A549 (cell line): ENCODE measurements at regions not wholly inside any gene's neighbourhood (a gene's known extent, or its start where the extent isn't known, plus 50 kb on each side); places are given as distances from the start of the nearest gene placed in this dataset.

Experiments
- ATAC-seq, 2 experiments: fragments of 200-7000 bp in 1 of 2; fragments of >200 bp in 1 of 2; cut with Nextera tagmentation in 1 of 2; cut with Tn5 transposase in 1 of 2; 3 replicates each; pipeline versions ENCODE4 v1.8.0 to v1.9.1; 2018 to 2020; ENCODE audit warnings: mild to moderate bottlenecking in 1 of 2, moderate library complexity in 1 of 2
- CTCF ChIA-PET: fragments of 300-600 bp; sonication (Branson Sonifier 250); formaldehyde crosslinking; extraction: SDS; loops from one replicate; lab custom pipeline; 2021; ENCODE audit warnings: antibody characterized with exemption, inconsistent platforms; lab: Yijun Ruan, JAX
- POLR2A ChIA-PET: fragments of 350-600 bp; formaldehyde crosslinking; extraction: SDS; loops from one replicate; lab custom pipeline; 2021; ENCODE audit warnings: antibody characterized with exemption, inconsistent platforms; lab: Yijun Ruan, JAX
- DNase-seq, 2 experiments: peaks; one replicate each; pipeline versions ENCODE4 v3.0.0 to v3.0.0-alpha.2; 2011 to 2016; ENCODE audit warnings: low read depth in 1 of 2, low spot score in 1 of 2
- FAIRE-seq: peaks from 2 replicates; lab custom pipeline; 2011; peaks lifted over from hg19 to GRCh38; lab: Jason Lieb, UNC
- H3K27ac ChIP-seq, 2 experiments: fragments of >200 bp; sonication (Bioruptor Twin); formaldehyde crosslinking; 3 replicates each; pipeline ENCODE4 v1.5.1; 2016 to 2017
- H3K4me1 ChIP-seq: fragments of >200 bp; sonication (Bioruptor Twin); formaldehyde crosslinking; 3 replicates; pipeline ENCODE4 v1.6.1; 2016
- H3K4me2 ChIP-seq: fragments of >200 bp; sonication (Bioruptor Twin); formaldehyde crosslinking; 3 replicates; pipeline ENCODE4 v1.6.1; 2016
- H3K4me3 ChIP-seq: fragments of >200 bp; sonication (Bioruptor Twin); formaldehyde crosslinking; 3 replicates; pipeline ENCODE4 v1.5.1; 2016
- H3K9me3 ChIP-seq: fragments of >200 bp; sonication (Bioruptor Twin); formaldehyde crosslinking; 3 replicates; pipeline ENCODE4 v1.6.1; 2016
- CHD2 ChIP-seq: fragments of 150-350 bp; IDR thresholded peaks from 2 replicates; pipeline ENCODE4 v1.6.1; 2014; ENCODE audit warnings: low read length; ENCODE audit not compliant: partially characterized antibody
- HMGXB4 ChIP-seq: fragments of 250-450 bp; sonication (Bioruptor Pico); IDR thresholded peaks from 2 replicates; pipeline ENCODE4 v1.5.0; 2021; ENCODE audit warnings: mild to moderate bottlenecking, moderate library complexity, borderline replicate concordance
- JUN ChIP-seq, 2 experiments: fragments of >200 bp; sonication (Bioruptor Twin); formaldehyde crosslinking; IDR thresholded peaks; 2 replicates in 1 of 2; 3 replicates in 1 of 2; pipeline ENCODE4 v1.6.1; 2016 to 2017
- KDM5A ChIP-seq: fragments of 200-600 bp; sonication (generic); IDR thresholded peaks from 2 replicates; pipeline ENCODE4 v1.6.1; 2016; ENCODE audit warnings: antibody characterized with exemption, mild to moderate bottlenecking
- MAFK ChIP-seq: fragments of 450-650 bp; IDR thresholded peaks from 2 replicates; pipeline ENCODE4 v1.6.1; 2014; ENCODE audit not compliant: partially characterized antibody
- PHF8 ChIP-seq: fragments of 200-600 bp; sonication (generic); IDR thresholded peaks from 2 replicates; pipeline ENCODE4 v1.6.1; 2016; ENCODE audit warnings: low read depth, mild to moderate bottlenecking, antibody characterized with exemption, moderate library complexity, borderline replicate concordance
- REST ChIP-seq: fragments of 200-600 bp; sonication (generic); IDR thresholded peaks from 2 replicates; pipeline ENCODE4 v1.6.1; 2016; ENCODE audit warnings: antibody characterized with exemption, mild to moderate bottlenecking, moderate library complexity
- RNF2 ChIP-seq: fragments of 200-600 bp; sonication (generic); IDR thresholded peaks from 2 replicates; pipeline ENCODE4 v1.6.1; 2016; ENCODE audit warnings: low read depth, mild to moderate bottlenecking, antibody characterized with exemption, moderate library complexity, borderline replicate concordance
- TP53 ChIP-seq: fragments of 250-450 bp; sonication (Bioruptor Pico); IDR thresholded peaks from 2 replicates; pipeline ENCODE4 v1.5.0; 2021; ENCODE audit warnings: mild to moderate bottlenecking, moderate library complexity
- WGBS: methylation state at CpG from one replicate; pipeline ENCODE4 v1.1.6; 2017; ENCODE audit errors: missing lambda C conversion rate; 5-methylcytosine and 5-hydroxymethylcytosine counted together
- TF ChIP-seq, protein P1 (sequence below): IDR thresholded peaks from 2 replicates; pipeline ENCODE4 v1.6.1; 2012; ENCODE audit warnings: low read depth, borderline replicate concordance

DNA sequence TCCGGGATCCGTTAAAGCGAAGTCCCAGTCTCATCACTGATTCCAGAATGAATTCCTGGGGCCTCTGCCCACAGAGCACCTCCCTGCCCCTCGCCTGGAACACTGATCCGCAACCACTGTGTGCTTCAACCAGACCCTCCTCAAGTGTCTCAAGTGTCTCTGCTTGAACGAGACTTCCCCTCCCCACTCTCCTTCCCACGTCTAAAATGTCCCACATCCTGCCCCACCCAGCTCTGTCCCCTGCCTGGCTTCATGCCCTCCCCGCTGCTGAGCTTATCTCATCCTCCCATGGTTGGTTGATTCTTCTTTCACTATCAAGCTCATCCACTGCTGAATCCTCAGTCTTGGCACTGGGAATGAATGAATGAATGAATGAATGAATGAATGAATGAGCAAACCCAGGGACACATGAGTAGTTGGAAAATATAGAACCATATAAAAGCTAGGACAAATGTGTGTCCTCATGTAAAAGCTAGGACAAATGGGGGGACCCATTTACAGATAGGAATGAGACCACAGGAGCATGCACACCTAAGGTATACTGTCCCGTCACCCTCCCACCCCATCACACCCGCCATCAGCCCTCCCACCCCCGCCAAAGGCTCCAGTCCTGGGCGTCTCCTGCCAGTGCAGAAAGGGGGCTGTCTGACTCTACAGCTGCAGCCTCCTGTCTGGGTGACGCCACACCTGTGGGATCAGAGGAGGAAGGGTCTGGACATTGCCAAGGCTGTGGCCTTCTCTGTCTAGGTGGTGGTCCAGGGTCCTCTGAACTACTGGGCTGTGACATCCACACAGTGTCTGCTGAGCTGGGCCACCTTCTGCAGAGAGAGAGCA is 71.4 kb upstream of the LINC01488 start:
- ATAC-seq, result no peak
- 73% methylated on average over 11 of the region's 13 CpGs for WGBS
- POLR2A ChIA-PET, result no interaction called here

GRCh38 chr11:69411257-69411924 is 70.1 kb upstream of the LINC01488 start:
- POLR2A ChIA-PET, result no interaction called here

More for the DNA sequence above, 71.4 kb upstream of the LINC01488 start:
- no peak overlapping the region for H3K4me2 ChIP-seq
- CTCF ChIA-PET, result interaction anchor here (0.6 to 2.2 kb wide), 6 partner anchors 8 to 117 kb away, joined by 3 to 8 read pairs (median 3); no protein-coding TSS in a partner anchor
- no peaks in the 10 kb centered on the region for H3K4me1 ChIP-seq
- no peak overlapping the region for H3K27ac ChIP-seq
- H3K9me3 ChIP-seq, result no peaks in the 10 kb centered on the region
- DNase-seq (no peak), FAIRE-seq (no peak)
- TF ChIP-seq HMGXB4, result no peak
- TF ChIP-seq, protein P1, sequence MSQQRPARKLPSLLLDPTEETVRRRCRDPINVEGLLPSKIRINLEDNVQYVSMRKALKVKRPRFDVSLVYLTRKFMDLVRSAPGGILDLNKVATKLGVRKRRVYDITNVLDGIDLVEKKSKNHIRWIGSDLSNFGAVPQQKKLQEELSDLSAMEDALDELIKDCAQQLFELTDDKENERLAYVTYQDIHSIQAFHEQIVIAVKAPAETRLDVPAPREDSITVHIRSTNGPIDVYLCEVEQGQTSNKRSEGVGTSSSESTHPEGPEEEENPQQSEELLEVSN, result no peak
- no peak for TF ChIP-seq RNF2
- TF ChIP-seq PHF8, result no peak
- TF ChIP-seq CHD2, result no peak
- no peak overlapping the region for H3K4me3 ChIP-seq

More at GRCh38 chr11:69411257-69411924, 70.1 kb upstream of the LINC01488 start:
- 89% methylated on average over 8 of the region's 8 CpGs for WGBS
- CTCF ChIA-PET, result interaction anchor here (0.6 to 2.2 kb wide), 8 partner anchors 11 to 310 kb away, joined by 3 to 8 read pairs (median 3); no protein-coding TSS in a partner anchor
- Histone ChIP-seq H3K4me1 (no peaks in the 10 kb centered on the region), H3K4me2 (no peak overlapping the region), H3K9me3 (no peaks in the 10 kb centered on the region), H3K4me3 (no peak overlapping the region), H3K27ac (no peak overlapping the region)
- peak; percentile 61 for FAIRE-seq
- no peak for DNase-seq
- TF ChIP-seq TP53 (CRISPR knock-in tag), result no peak
- no peak for TF ChIP-seq JUN (IDR thresholded peaks at IDR 0.05)
- TF ChIP-seq KDM5A, result no peak
- TF ChIP-seq MAFK, result peak; percentile 78
- no peak for TF ChIP-seq REST
- no peak for ATAC-seq
